Muscle of leg (tissue), 3 donors: ENCODE measurements at regions not wholly inside any gene's neighbourhood (a gene's known extent, or its start where the extent isn't known, plus 50 kb on each side); places are given as distances from the start of the nearest gene placed in this dataset.

Experiments
- DNase-seq: peaks from one replicate; pipeline ENCODE4 v3.0.0; 2013
- H3K27ac ChIP-seq: one replicate; pipeline ENCODE4 v1.5.1; 2013; ENCODE audit warnings: mild to moderate bottlenecking, low read length, control low read depth
- H3K27me3 ChIP-seq: one replicate; pipeline ENCODE4 v1.6.1; 2013; ENCODE audit warnings: low read length; ENCODE audit not compliant: control insufficient read depth, insufficient read depth
- H3K36me3 ChIP-seq: one replicate; pipeline ENCODE4 v1.6.1; 2013; ENCODE audit warnings: low read length; ENCODE audit not compliant: control insufficient read depth, insufficient read depth
- H3K4me1 ChIP-seq: one replicate; pipeline ENCODE4 v1.6.1; 2013; ENCODE audit warnings: low read length; ENCODE audit not compliant: control insufficient read depth, insufficient read depth
- H3K4me3 ChIP-seq: one replicate; pipeline ENCODE4 v1.5.1; 2013; ENCODE audit warnings: low read length, control low read depth
- H3K9me3 ChIP-seq: replicated peaks from 2 replicates; pipeline ENCODE4 v1.6.1; 2013; ENCODE audit warnings: low read depth, low read length; ENCODE audit not compliant: control insufficient read depth
- WGBS: methylation state at CpG from one replicate; pipeline ENCODE4 v1.1.5; 2013; ENCODE audit warnings: missing lambda C conversion rate; ENCODE audit not compliant: insufficient coverage; 5-methylcytosine and 5-hydroxymethylcytosine counted together

DNA sequence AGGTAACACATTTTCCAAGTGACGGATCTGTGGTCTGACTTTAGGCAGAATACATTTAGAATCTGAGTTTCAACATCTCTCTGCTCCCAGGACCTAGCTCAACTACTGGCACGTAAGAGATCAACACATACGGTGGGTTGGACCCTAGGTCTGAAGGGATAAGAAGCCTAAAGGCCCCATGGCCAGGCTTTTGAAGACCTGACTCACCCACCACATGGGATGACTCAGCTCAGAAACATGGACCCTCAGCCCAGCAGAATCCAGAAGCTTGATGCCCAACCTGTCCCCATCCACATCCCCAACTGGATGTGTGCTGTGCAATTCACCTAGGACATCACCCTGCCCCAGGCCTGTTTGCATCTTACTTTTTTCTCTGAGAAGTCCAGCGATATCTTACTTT lies 770.2 kb downstream of the BCL11B start:
- H3K4me1 ChIP-seq, result no peaks in the 10 kb centered on the region
- no peaks in the 10 kb centered on the region for H3K36me3 ChIP-seq
- no peak overlapping the region for H3K4me3 ChIP-seq
- no peaks in the 10 kb centered on the region for H3K9me3 ChIP-seq
- H3K27ac ChIP-seq, result no peak overlapping the region
- no peaks in the 10 kb centered on the region for H3K27me3 ChIP-seq
- no peak for DNase-seq
- 92% methylated on average over 3 of the region's 4 CpGs for WGBS

DNA sequence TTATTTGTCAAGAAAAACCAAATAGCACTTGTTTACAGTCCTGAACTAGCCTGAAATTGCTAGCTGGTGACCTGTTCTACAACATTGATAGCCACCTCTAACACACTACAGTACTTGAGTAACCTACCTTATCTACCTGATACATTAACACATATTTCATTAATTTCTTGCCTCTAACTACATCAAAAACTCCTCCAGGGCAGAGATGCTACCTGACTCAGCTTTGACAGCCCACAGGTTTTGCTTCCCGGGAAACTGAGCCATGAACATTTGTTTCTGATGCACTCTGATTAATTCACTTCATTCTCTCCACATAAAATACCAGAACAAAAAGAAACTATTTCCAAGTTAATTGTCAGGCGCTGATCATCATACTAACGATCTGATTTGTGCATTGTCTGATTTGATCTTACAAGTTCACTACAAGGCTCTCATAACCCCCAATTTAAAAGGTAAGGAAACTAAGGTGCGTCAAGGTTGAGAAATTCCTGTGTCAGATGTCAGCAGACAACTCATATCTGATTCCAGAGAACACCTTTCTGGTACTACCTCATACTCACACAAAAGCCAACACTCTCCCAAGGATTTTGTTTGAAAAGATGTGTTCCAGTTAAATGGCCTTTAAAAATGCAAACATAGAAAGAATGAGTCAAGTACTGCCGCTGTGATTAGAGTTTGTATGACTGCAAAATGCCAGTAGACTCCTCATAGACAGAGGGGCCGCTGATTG lies 768.7 kb downstream of the BCL11B start:
- Histone ChIP-seq H3K27ac (no peak overlapping the region), H3K9me3 (no peaks in the 10 kb centered on the region), H3K4me3 (no peak overlapping the region), H3K36me3 (no peaks in the 10 kb centered on the region), H3K27me3 (no peaks in the 10 kb centered on the region), H3K4me1 (no peaks in the 10 kb centered on the region)
- DNase-seq, result no peak
- WGBS, result 85% methylated on average over 2 of the region's 6 CpGs

DNA sequence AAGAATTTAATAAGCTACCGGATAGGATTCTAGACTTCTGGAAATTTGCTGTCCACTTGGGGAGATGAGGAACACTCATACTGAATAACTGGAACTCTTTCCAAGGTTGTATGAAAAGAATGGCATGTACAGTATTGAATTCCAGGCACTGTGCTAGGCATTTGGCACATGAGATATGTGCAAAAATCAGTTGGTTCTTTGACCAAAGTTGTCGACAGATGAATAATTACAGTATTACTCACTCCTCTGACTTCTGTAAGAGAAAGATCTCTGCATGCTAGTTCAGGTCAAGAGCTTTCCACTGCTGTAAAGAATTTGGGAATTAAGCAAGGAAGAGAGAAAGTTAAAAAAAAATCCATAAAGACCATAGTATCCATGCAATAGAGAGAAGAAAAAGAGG lies 764.7 kb downstream of the BCL11B start:
- WGBS, result no CpG with 5 or more reads among the region's 2 CpGs
- Histone ChIP-seq H3K9me3 (no peaks in the 10 kb centered on the region), H3K4me1 (no peaks in the 10 kb centered on the region), H3K27me3 (no peaks in the 10 kb centered on the region), H3K36me3 (no peaks in the 10 kb centered on the region), H3K4me3 (no peak overlapping the region), H3K27ac (no peak overlapping the region)
- DNase-seq, result no peak

DNA sequence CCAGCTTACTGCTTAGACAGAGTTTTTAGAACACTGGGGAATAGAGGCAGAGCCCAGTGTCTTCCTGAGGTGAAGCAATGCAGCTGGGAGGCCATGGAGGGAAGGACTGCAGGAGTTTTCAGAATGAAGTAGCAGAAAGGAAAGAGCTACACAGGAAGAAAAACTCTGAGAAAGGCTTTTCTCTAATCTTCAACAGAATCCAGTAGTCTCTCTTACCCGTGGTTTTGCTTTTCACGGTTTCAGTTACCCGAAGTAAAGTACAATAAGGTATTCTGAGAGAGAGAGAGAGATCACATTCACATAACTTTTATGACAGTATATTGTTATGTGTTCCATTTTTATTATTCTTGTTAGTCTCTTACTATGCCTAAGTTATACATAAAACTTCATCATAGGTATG lies 761.6 kb downstream of the BCL11B start:
- DNase-seq, result no peak
- no peaks in the 10 kb centered on the region for H3K36me3 ChIP-seq
- no peaks in the 10 kb centered on the region for H3K4me1 ChIP-seq
- H3K27me3 ChIP-seq, result no peaks in the 10 kb centered on the region
- no peak overlapping the region for H3K27ac ChIP-seq
- whole genome bisulfite sequencing, result no CpG with 5 or more reads among the region's 3 CpGs
- no peak overlapping the region for H3K4me3 ChIP-seq
- H3K9me3 ChIP-seq, result no peaks in the 10 kb centered on the region

DNA sequence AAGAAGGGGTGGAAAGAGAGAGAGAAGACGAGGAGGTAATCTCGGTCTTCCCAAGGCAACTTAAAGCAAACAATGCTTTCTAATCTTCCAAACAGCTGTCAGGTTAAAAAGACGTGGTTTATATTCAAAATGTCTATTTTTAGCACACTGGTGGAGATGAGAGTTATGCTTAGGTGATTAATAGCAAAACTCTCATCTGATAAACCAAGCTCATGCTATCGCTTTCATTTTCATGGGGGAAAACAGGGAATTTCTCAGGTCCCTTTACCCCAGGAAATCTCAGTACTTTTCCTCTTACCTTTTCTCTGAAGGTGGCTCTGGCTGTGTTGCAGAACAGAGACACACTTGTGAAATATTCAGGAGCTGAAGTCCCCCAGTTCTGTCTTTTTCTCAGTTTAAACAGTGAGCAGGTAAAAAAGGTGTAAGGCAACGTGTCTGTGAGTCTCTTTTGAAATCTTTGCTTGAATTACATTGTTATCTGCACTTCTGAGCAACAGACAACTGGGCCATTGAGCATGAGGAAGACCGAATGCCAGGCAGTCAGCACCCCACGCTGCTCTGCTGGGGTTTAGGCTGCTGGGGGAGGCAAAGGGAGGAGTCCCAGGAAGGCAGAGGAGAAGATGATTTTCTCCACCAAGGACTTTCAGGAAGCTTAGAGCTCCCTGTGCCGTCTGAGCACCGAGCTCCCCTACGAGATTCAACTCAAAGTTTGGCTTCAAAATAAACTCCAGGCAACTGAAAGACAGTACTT lies 759.3 kb downstream of the BCL11B start:
- Histone ChIP-seq H3K36me3 (no peaks in the 10 kb centered on the region), H3K9me3 (no peaks in the 10 kb centered on the region), H3K27ac (no peak overlapping the region), H3K27me3 (no peaks in the 10 kb centered on the region), H3K4me3 (no peak overlapping the region), H3K4me1 (no peaks in the 10 kb centered on the region)
- 10% methylated on average over 2 of the region's 10 CpGs for WGBS
- DNase-seq, result no peak

DNA sequence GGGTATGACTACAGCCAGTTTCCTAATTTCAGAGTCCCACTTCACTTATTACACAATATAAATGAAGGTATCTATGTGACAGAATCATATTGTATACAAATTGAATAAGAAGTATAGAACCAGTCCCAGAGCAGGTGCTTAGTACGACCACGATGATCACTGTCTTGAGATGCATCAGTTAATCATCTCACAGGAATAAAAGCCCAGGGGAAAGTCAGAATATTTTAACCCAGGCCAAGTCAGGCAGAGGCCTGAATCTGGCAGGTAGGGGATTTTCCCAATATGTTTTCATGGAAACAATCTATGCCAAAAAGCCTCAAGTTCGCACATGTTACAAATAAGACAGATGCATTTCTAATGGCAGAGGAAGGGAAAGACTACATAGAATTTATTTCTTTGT lies 758.4 kb downstream of the BCL11B start:
- WGBS, result no CpG with 5 or more reads among the region's 3 CpGs
- DNase-seq, result peak; percentile 3

DNA sequence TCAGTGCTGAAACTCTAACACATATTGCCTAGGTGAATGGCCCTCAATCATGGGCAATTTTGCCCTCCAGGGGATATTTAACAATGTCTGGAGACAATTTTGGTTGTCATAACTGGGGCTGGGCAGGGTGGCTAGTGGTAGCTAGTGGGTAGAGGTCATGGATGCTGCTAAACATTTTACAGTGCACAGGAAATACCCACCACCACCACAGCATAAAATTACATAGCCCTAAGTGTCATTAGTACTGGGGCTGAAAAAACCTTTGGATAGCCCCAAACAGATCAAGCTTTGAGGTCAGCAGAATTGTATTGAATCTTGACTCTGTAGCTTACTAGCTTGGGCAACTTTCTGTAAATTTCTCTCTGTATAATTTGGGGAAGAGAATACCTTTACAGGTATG lies 758.0 kb downstream of the BCL11B start:
- Histone ChIP-seq H3K27me3 (no peaks in the 10 kb centered on the region), H3K27ac (no peak overlapping the region), H3K4me1 (no peaks in the 10 kb centered on the region), H3K9me3 (no peaks in the 10 kb centered on the region), H3K4me3 (no peak overlapping the region), H3K36me3 (no peaks in the 10 kb centered on the region)
- DNase-seq, result no peak

More for the DNA sequence above, 758.4 kb downstream of the BCL11B start:
- Histone ChIP-seq H3K36me3 (no peaks in the 10 kb centered on the region), H3K9me3 (no peaks in the 10 kb centered on the region), H3K27ac (no peak overlapping the region), H3K4me3 (no peak overlapping the region), H3K4me1 (no peaks in the 10 kb centered on the region), H3K27me3 (no peaks in the 10 kb centered on the region)

DNA sequence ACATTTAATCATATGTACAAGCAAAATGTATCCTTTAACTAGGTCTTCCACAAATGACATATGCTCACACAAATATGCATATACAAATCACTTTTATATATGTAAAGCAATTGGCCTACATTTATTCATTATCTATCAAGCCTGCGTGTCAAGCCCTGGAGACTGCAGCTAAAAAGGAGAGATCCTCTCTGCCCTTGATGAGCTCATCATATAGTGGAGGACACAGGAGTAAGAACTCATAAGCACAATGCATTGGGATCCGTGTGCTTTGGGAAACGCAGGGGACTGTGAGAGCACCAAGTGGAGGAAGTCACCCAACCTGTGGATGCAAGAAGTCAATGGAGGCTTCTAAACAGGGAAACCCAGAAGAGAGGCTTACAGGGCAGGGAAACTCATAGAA lies 735.7 kb downstream of the BCL11B start:
- H3K9me3 ChIP-seq, result no peaks in the 10 kb centered on the region
- no peaks in the 10 kb centered on the region for H3K4me1 ChIP-seq
- no peak for DNase-seq
- no peaks in the 10 kb centered on the region for H3K36me3 ChIP-seq
- no peak overlapping the region for H3K27ac ChIP-seq
- no peaks in the 10 kb centered on the region for H3K27me3 ChIP-seq
- H3K4me3 ChIP-seq, result no peak overlapping the region
- WGBS, result 80% methylated on average over 2 of the region's 3 CpGs

DNA sequence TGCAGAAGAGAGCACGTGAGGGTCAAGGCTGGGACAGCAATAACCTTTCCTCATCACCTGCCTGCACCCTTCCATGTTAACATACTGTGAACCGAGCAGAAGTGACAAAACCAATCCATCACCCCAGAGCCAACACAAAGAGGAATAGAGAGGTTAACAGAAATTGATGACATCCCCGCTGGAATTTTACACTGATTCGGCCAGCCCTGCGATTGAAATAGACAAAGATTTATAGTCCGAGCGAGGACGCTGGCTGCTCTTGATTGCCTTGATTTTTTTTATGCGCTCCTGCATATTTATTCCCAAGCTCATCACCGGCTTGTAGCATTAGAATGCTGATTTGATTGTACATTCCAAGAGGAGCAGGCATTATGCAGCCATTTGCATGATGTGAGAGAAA lies 729.7 kb downstream of the BCL11B start:
- Histone ChIP-seq H3K4me1 (no peaks in the 10 kb centered on the region), H3K4me3 (no peak overlapping the region), H3K36me3 (no peaks in the 10 kb centered on the region), H3K9me3 (no peaks in the 10 kb centered on the region), H3K27me3 (no peaks in the 10 kb centered on the region), H3K27ac (no peak overlapping the region)
- WGBS, result 71% methylated on average over 7 of the region's 10 CpGs
- no peak for DNase-seq

DNA sequence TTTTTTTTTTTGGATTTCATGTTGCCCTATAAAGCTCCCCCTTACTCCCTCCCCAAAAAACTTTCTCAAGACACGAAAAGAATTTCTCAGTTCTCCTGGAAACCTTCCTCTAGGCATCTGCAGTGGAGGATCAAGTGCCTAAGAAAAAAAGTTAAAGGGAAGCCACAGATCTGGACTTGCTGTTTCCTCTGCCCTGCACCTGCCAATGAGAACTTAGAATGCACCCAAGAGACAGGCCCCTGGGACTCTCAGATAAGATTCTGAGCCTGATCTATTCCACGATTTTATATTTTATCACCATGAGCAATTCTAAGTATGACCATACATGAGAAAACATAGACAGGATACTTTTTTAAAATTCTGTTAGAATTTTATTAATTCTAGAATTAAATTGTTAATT lies 728.9 kb downstream of the BCL11B start:
- Histone ChIP-seq H3K9me3 (no peaks in the 10 kb centered on the region), H3K27ac (no peak overlapping the region), H3K4me3 (no peak overlapping the region), H3K36me3 (no peaks in the 10 kb centered on the region), H3K27me3 (no peaks in the 10 kb centered on the region), H3K4me1 (no peaks in the 10 kb centered on the region)
- no CpG with 5 or more reads among the region's 2 CpGs for WGBS
- DNase-seq, result no peak
